ENCODE measurements at regions not wholly inside any gene's neighbourhood (a gene's known extent, or its start where the extent isn't known, plus 50 kb on each side); places are given as distances from the start of the nearest gene placed in this dataset.

DNA sequence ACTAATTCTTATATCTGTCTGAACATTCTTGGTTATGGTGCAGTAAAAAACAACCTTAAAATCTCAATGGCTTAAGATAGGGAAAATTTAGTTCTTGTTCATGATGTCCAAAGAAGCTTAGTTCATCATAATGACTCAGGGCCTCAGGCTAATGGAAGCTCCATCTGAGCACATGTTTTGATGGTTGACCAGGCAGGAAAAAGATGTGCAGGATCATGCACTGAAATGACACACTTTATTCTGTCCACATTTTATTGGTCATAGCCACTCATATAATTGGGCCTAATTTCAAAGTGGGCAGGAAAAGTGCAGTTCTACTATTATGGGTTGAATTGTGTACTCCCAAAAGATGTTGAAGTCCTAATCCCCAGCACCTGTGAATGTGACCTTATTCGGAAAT lies 198.2 kb downstream of the CENPF start:
- no peak for DNase-seq (ENCODE audit: low spot score)
- in situ Hi-C loops (cut with MboI; ENCODE audit: low pct_unique_long_range_greater_than_20kb, low sequenced_read_pairs, unreplicated experiment) = no loop called here

DNA sequence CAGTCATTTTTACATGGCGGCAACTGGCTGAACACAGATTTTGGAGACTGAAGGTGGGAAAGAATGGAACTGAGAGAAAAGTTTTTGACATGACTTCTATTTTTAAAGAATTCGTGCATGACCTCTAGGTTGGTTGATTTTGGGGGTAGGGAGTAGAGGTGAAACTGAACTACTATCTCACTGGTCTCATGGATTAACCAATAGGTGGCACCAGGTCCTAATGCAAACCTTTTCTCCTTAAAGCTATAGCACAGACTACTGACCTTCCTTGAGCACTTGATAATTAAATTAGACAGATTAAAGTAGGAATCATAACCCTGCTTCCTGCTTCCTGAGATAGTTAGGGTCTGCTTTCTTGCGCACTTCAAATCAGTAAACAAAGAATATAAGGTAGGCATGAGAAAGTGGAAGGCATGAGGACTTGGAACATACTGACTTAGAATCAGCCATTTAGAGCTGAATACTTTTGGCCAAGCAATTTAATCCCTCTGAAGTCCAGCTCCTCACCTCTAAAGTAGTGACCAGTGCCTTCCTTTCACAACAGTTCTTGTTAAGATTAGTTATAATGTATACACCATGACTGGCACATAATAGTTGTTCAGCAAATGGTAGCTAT lies 206.0 kb downstream of the CENPF start:
- in situ Hi-C loops (cut with MboI; ENCODE audit: low pct_unique_long_range_greater_than_20kb, low sequenced_read_pairs, unreplicated experiment) = no loop called here
- DNase-seq (ENCODE audit: low spot score) = no peak
- TF ChIP-seq, protein P1, sequence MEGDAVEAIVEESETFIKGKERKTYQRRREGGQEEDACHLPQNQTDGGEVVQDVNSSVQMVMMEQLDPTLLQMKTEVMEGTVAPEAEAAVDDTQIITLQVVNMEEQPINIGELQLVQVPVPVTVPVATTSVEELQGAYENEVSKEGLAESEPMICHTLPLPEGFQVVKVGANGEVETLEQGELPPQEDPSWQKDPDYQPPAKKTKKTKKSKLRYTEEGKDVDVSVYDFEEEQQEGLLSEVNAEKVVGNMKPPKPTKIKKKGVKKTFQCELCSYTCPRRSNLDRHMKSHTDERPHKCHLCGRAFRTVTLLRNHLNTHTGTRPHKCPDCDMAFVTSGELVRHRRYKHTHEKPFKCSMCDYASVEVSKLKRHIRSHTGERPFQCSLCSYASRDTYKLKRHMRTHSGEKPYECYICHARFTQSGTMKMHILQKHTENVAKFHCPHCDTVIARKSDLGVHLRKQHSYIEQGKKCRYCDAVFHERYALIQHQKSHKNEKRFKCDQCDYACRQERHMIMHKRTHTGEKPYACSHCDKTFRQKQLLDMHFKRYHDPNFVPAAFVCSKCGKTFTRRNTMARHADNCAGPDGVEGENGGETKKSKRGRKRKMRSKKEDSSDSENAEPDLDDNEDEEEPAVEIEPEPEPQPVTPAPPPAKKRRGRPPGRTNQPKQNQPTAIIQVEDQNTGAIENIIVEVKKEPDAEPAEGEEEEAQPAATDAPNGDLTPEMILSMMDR (IDR thresholded peaks at IDR 0.05; ENCODE audit: extremely low read depth, insufficient read depth, missing control alignments) = peak; percentile 26

More for the DNA sequence above, 198.2 kb downstream of the CENPF start:
- TF ChIP-seq, protein P1 (IDR thresholded peaks at IDR 0.05; ENCODE audit: extremely low read depth, insufficient read depth, missing control alignments) = no peak

DNA sequence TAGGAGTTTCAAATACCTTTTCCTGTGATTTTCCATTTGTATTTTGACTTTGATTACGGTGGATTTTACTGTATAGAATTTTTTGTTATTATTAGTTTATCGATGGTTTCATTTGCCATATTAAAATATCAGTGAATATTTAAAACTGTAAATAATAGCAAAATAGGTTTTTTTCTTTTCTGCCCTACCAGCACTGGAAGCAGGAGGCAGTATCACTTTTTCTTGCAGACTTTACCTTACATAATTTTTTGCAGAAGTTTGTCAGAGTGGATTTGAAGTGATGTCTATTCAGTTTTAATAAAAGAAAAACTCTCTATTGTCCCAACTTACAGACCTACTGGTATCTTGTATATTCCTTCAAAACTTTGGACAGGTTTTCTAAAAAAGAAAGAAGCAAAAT lies 213.6 kb downstream of the CENPF start:
- in situ Hi-C loops (cut with MboI; ENCODE audit: low pct_unique_long_range_greater_than_20kb, low sequenced_read_pairs, unreplicated experiment) = no loop called here
- TF ChIP-seq, protein P1 (IDR thresholded peaks at IDR 0.05; ENCODE audit: extremely low read depth, insufficient read depth, missing control alignments) = no peak

DNA sequence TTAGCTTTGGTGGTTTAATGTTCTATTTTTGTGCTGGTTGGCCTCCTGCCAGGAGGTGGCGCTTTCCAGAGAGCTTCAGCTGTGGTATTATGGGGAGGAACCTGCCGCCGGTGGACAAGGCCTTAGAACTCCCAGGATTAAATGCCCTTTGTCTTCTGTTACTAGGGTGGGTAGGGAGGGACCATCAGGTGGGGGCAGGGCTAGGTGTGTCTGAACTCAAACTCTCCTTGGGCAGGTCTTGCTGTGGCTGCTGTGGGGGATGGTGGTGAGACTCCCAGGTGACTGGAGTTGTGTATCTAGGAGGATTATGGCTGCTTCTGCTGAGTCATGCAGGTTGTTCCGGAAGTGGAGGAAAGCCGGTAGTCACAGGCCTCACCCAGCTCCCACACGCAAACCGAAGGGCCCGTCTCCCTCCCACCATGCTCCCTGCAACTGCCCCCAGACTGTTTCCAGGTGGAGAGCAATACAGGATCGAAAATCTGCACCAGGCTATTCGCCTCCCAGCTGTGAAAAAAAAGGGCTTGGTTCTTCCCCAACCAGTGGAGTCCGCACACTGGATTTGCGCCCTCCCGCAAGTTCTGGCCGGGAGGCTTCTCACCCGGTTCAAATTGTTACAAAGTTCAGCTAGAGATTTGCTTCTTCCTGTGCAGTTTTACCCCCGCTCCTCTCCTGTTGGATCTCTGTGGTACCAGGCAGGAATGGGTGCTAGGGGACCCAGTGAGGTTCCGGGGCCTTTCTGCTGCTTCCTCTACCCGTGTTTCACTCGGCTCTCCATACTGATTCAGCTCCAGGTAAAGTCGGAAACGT lies 220.5 kb downstream of the CENPF start:
- DNase-seq (ENCODE audit: low spot score) = no peak
- TF ChIP-seq, protein P1 (IDR thresholded peaks at IDR 0.05; ENCODE audit: extremely low read depth, insufficient read depth, missing control alignments) = peak; percentile 48
- in situ Hi-C loops (cut with MboI; ENCODE audit: low pct_unique_long_range_greater_than_20kb, low sequenced_read_pairs, unreplicated experiment) = no loop called here

More for the DNA sequence above, 213.6 kb downstream of the CENPF start:
- no peak for DNase-seq (ENCODE audit: low spot score)

DNA sequence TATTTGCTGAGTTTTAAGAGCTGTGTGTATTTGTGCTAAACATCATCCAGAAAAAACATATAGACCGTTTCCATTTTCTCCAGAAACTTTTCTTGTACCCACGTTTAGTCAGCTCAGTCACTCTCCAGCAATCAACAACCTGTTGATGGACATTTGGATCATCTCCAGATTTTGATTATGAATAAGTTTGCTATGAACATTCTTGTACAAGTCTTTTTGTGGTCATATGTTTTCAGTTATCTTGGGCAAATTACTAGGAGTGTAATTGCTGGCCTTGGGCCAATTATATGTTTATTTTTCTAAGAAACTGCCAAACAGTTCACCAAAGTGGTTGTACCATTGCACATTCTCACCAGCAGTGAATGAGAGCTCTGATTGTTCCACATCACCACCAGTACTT lies 221.8 kb downstream of the CENPF start:
- DNase-seq (ENCODE audit: low spot score) = no peak
- TF ChIP-seq, protein P1 (IDR thresholded peaks at IDR 0.05; ENCODE audit: extremely low read depth, insufficient read depth, missing control alignments) = no peak
- in situ Hi-C loops (cut with MboI; ENCODE audit: low pct_unique_long_range_greater_than_20kb, low sequenced_read_pairs, unreplicated experiment) = no loop called here

DNA sequence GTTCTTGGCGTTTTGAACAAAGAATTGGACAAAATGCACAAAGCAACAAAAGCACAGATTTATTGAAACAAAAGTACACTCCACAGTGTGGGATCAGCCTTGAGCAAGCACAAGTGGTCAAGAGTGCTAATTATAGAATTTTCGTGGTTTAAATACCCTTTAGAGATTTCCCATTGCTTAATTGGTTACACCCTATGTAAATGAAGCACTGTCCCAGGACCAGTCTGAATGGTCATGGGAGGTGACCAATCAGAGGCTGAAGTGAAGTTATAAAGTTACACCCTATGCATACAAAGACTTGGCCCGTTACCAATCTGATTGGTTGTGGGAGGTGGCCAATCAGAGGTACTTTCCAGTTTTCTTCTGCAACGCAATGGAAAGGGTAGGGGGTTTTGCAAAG lies 223.6 kb downstream of the CENPF start:
- DNase-seq (ENCODE audit: low spot score) = no peak
- in situ Hi-C loops (cut with MboI; ENCODE audit: low pct_unique_long_range_greater_than_20kb, low sequenced_read_pairs, unreplicated experiment) = no loop called here
- TF ChIP-seq, protein P1 (IDR thresholded peaks at IDR 0.05; ENCODE audit: extremely low read depth, insufficient read depth, missing control alignments) = no peak
